PC-3 (cell line): ENCODE measurements at regions not wholly inside any gene's neighbourhood (a gene's known extent, or its start where the extent isn't known, plus 50 kb on each side); places are given as distances from the start of the nearest gene placed in this dataset.

Experiments used
- ATAC-seq: fragments of 200-7000 bp; cut with Tn5 transposase; 2 replicates; pipeline ENCODE4 v1.9.1; 2020; ENCODE audit warnings: mild to moderate bottlenecking, moderate library complexity
- BruUV-seq: library from RNA; stranded (reverse); fragments of 400-500 nt; replicated peaks from 2 replicates; lab custom pipeline; 2021; lab: Mats Ljungman, UMichigan
- CTCF ChIA-PET: fragments of 300-600 bp; sonication (Branson Sonifier 250); formaldehyde crosslinking; loops from one replicate; lab custom pipeline; 2022; ENCODE audit warnings: antibody characterized with exemption; lab: Charles Lee
- POLR2A ChIA-PET: fragments of 300-600 bp; sonication (Branson Sonifier 250); formaldehyde crosslinking; loops from one replicate; lab custom pipeline; 2022; ENCODE audit warnings: antibody characterized with exemption; ENCODE audit not compliant: unreplicated experiment; lab: Charles Lee
- DNase-seq: peaks from one replicate; pipeline ENCODE4 v3.0.0-alpha.2; 2015
- H2AFZ ChIP-seq: fragments of 300-600 bp; sonication (generic); 2 replicates; pipeline ENCODE4 v1.6.0; 2016; ENCODE audit warnings: antibody characterized with exemption, low read length
- H3F3A ChIP-seq: fragments of 300-600 bp; sonication (generic); one replicate; pipeline ENCODE4 v1.6.0; 2017; ENCODE audit warnings: antibody characterized with exemption, low read length, control low read depth, mild to moderate bottlenecking; ENCODE audit not compliant: unreplicated experiment
- H3K27ac ChIP-seq: fragments of 300-600 bp; sonication (generic); 2 replicates; pipeline ENCODE4 v1.5.1; 2016; ENCODE audit warnings: mild to moderate bottlenecking, low read length
- H3K27me3 ChIP-seq: fragments of 300-600 bp; sonication (generic); 2 replicates; pipeline ENCODE4 v1.6.1; 2016; ENCODE audit warnings: low read length, mixed read lengths
- H3K36me3 ChIP-seq: fragments of 300-600 bp; sonication (generic); 2 replicates; pipeline ENCODE4 v1.6.1; 2016; ENCODE audit warnings: low read depth, mixed run types, low read length, mixed read lengths
- H3K4me1 ChIP-seq: fragments of 300-600 bp; sonication (generic); 2 replicates; pipeline ENCODE4 v1.5.1; 2016; ENCODE audit warnings: low read length; ENCODE audit not compliant: insufficient read depth
- H3K4me2 ChIP-seq: fragments of 300-600 bp; sonication (generic); 2 replicates; pipeline ENCODE4 v1.6.0; 2016; ENCODE audit warnings: low read length
- H3K4me3 ChIP-seq: fragments of 300-600 bp; sonication (generic); 2 replicates; pipeline ENCODE4 v1.5.1; 2016; ENCODE audit warnings: mild to moderate bottlenecking, low read length, mixed read lengths
- H3K79me2 ChIP-seq: fragments of 300-600 bp; sonication (generic); 2 replicates; pipeline ENCODE4 v1.6.1; 2017; ENCODE audit warnings: low read length, mixed read lengths
- H3K9ac ChIP-seq: fragments of 300-600 bp; sonication (generic); 2 replicates; pipeline ENCODE4 v1.6.0; 2016; ENCODE audit warnings: mild to moderate bottlenecking, low read length
- H3K9me2 ChIP-seq: fragments of 300-600 bp; sonication (generic); replicated peaks from 2 replicates; pipeline ENCODE4 v1.6.1; 2016; ENCODE audit warnings: mixed run types, low read length, mixed read lengths
- H3K9me3 ChIP-seq: fragments of 300-600 bp; sonication (generic); 2 replicates; pipeline ENCODE4 v1.6.1; 2016; ENCODE audit warnings: low read length, mixed read lengths
- H4K20me1 ChIP-seq: fragments of 300-600 bp; sonication (generic); 2 replicates; pipeline ENCODE4 v1.6.1; 2016; ENCODE audit warnings: low read length, mixed read lengths
- EZH2 ChIP-seq: fragments of 300-600 bp; sonication (generic); IDR thresholded peaks from one replicate; pipeline ENCODE4 v1.6.1; 2017; ENCODE audit warnings: antibody characterized with exemption, mild to moderate bottlenecking, low read length; ENCODE audit not compliant: unreplicated experiment
- EZH2phosphoT487 ChIP-seq: fragments of 300-600 bp; sonication (generic); IDR thresholded peaks from 2 replicates; pipeline ENCODE4 v1.6.1; 2018; ENCODE audit warnings: mild to moderate bottlenecking, antibody characterized with exemption, low read length, borderline replicate concordance
- intact Hi-C: fragments of 100-400 bp; cut with micrococcal nuclease; formaldehyde crosslinking; loops from 2 replicates; pipeline ENCODE4 v1.9.0; 2023
- TF ChIP-seq, protein P1 (sequence below): fragments of 300-600 bp; sonication (generic); conservative IDR thresholded peaks from 2 replicates; pipeline ENCODE4 v1.5.1; 2017; ENCODE audit warnings: antibody characterized with exemption, low read depth, mild to moderate bottlenecking, low read length

DNA sequence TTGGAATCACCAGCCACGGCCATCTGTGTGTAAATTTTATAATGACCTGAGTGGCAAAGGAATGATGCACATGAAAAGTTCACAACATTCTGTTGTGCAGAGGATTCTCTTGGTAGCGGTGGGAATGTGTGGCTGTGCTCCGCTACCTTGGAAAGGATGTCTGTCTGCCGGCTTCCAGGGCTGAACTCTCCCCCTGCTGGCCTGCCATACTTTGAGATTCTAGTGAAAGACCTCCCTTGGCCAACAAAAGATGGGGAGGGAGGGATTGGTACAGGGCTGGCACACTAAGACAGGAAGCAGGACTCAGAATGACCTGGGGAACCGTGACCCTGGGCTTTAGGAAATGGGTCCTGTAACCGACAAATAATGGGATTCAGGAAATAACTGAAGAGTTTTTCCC is 194.5 kb upstream of the PLD5 start:
- no peaks in the 10 kb centered on the region for H3F3A ChIP-seq
- H3K9me3 ChIP-seq = no peaks in the 10 kb centered on the region
- H3K27ac ChIP-seq = no peak overlapping the region
- no peaks in the 10 kb centered on the region for H3K79me2 ChIP-seq
- no TSS peak for BruUV-seq
- H3K9me2 ChIP-seq = no peaks in the 10 kb centered on the region
- H3K4me3 ChIP-seq = no peak overlapping the region
- DNase-seq (no peak), ATAC-seq (no peak)
- H3K4me1 ChIP-seq = no peaks in the 10 kb centered on the region
- no peak overlapping the region for H3K9ac ChIP-seq
- peaks cover 76% of the 10 kb centered on the region for H3K27me3 ChIP-seq
- no peak for TF ChIP-seq EZH2phosphoT487
- TF ChIP-seq, protein P1, sequence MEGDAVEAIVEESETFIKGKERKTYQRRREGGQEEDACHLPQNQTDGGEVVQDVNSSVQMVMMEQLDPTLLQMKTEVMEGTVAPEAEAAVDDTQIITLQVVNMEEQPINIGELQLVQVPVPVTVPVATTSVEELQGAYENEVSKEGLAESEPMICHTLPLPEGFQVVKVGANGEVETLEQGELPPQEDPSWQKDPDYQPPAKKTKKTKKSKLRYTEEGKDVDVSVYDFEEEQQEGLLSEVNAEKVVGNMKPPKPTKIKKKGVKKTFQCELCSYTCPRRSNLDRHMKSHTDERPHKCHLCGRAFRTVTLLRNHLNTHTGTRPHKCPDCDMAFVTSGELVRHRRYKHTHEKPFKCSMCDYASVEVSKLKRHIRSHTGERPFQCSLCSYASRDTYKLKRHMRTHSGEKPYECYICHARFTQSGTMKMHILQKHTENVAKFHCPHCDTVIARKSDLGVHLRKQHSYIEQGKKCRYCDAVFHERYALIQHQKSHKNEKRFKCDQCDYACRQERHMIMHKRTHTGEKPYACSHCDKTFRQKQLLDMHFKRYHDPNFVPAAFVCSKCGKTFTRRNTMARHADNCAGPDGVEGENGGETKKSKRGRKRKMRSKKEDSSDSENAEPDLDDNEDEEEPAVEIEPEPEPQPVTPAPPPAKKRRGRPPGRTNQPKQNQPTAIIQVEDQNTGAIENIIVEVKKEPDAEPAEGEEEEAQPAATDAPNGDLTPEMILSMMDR = 0 out of 2 replicates have a peak, but pooled peaks have one; percentile 8
- H3K36me3 ChIP-seq = no peaks in the 10 kb centered on the region
- ChIA-PET CTCF (no interaction called here), POLR2A (no interaction called here)
- intact Hi-C loops = no loop called here
- no peaks in the 10 kb centered on the region for H4K20me1 ChIP-seq
- no peak overlapping the region for H3K4me2 ChIP-seq
- no peak overlapping the region for H2AFZ ChIP-seq

DNA sequence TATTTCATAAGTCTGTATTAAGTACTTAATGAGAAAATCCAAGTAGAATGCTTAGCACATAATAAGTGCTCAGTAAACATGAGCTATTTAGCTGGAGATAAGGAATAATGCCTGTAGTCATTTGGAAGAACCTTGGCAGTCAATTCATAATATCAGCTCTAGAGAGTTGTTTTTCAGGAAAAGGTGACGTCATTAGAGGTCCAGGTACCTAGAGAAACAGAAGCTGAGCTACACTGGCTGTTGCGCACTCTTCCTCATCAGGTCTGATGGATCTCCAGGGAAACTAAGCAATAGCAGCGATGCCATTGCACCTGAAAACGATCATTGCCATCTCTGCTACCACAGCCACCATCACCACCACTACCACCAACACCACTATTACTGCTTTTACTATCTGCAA is 187.8 kb upstream of the PLD5 start:
- Histone ChIP-seq H3K27ac (no peak overlapping the region), H3K4me1 (no peaks in the 10 kb centered on the region), H3K4me2 (no peak overlapping the region), H3K9me2 (no peaks in the 10 kb centered on the region), H3K4me3 (no peak overlapping the region), H3K9me3 (no peaks in the 10 kb centered on the region), H4K20me1 (no peaks in the 10 kb centered on the region), H3K36me3 (no peaks in the 10 kb centered on the region), H2AFZ (no peak overlapping the region), H3K27me3 (peaks cover 51% of the 10 kb centered on the region), H3K9ac (no peak overlapping the region), H3K79me2 (no peaks in the 10 kb centered on the region), H3F3A (no peaks in the 10 kb centered on the region)
- ChIA-PET CTCF (no interaction called here), POLR2A (no interaction called here)
- intact Hi-C loops = no loop called here
- BruUV-seq = no TSS peak
- DNase-seq (no peak), ATAC-seq (no peak)
- TF ChIP-seq EZH2phosphoT487 = no peak
- TF ChIP-seq, protein P1 = no peak
- TF ChIP-seq EZH2 = no peak

DNA sequence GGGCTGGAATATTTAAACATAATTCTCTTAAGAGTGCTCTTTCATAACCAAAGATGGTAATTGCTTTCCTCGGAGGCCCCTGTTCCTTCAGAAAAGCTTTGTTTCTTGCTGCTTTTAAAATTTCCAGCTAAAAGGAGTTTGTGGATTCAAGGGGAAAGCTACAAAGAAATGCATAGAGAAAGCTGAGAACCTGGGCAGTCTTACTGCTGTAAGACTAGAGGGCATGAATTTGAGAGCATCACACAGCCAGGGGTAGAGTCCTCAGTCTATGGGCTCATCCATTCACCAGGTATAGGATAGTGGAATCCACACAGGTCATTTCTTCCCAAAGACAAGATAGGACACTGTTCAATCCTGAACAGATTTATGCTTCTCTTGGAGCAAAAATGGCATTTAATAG is 186.3 kb upstream of the PLD5 start:
- H3K9me2 ChIP-seq = no peaks in the 10 kb centered on the region
- intact Hi-C loops = no loop called here
- TF ChIP-seq, protein P1 = no peak
- TF ChIP-seq EZH2 (no peak), EZH2phosphoT487 (no peak)
- H3K4me2 ChIP-seq = no peak overlapping the region
- CTCF ChIA-PET = no interaction called here
- H3K9me3 ChIP-seq = no peaks in the 10 kb centered on the region
- peaks cover 43% of the 10 kb centered on the region for H3K27me3 ChIP-seq
- BruUV-seq = no TSS peak
- no peaks in the 10 kb centered on the region for H3K36me3 ChIP-seq
- no peak overlapping the region for H2AFZ ChIP-seq
- no peaks in the 10 kb centered on the region for H3K4me1 ChIP-seq
- no peaks in the 10 kb centered on the region for H3K79me2 ChIP-seq
- POLR2A ChIA-PET = no interaction called here
- no peak overlapping the region for H3K27ac ChIP-seq
- ATAC-seq (no peak), DNase-seq (no peak)
- H3K4me3 ChIP-seq = no peak overlapping the region
- no peaks in the 10 kb centered on the region for H4K20me1 ChIP-seq
- H3K9ac ChIP-seq = no peak overlapping the region
- no peaks in the 10 kb centered on the region for H3F3A ChIP-seq
